Neutrophil (primary cell): ENCODE measurements at regions not wholly inside any gene's neighbourhood (a gene's known extent, or its start where the extent isn't known, plus 50 kb on each side); places are given as distances from the start of the nearest gene placed in this dataset.
"Not testable (repeated sequence)": the region's sequence is repeated elsewhere in the genome, so short reads cannot be mapped to it uniquely, and the experiment has no call there.

ENCODE experiments used
- H3K27ac ChIP-seq: fragments of 200-600 bp; sonication (generic); 2 replicates; pipeline ENCODE4 v1.5.1; 2016; ENCODE audit warnings: mild to moderate bottlenecking, moderate library complexity
- H3K27me3 ChIP-seq: fragments of 200-600 bp; sonication (generic); 2 replicates; pipeline ENCODE4 v1.6.0; 2016; ENCODE audit warnings: mild to moderate bottlenecking
- H3K36me3 ChIP-seq: fragments of 200-600 bp; sonication (generic); 2 replicates; pipeline ENCODE4 v1.5.1; 2017
- H3K4me1 ChIP-seq, 2 experiments: fragments of 200-600 bp in 1 of 2; sonication (generic) in 1 of 2; 1 replicate in 1 of 2; 2 replicates in 1 of 2; pipeline versions ENCODE4 v1.5.1 to v1.6.1; 2013 to 2016; ENCODE audit warnings: low read depth in 1 of 2, low read length in 1 of 2, mild to moderate bottlenecking in 1 of 2, moderate library complexity in 1 of 2; ENCODE audit not compliant: control insufficient read depth in 1 of 2, insufficient read depth in 1 of 2
- H3K4me3 ChIP-seq, 2 experiments: fragments of 200-600 bp in 1 of 2; sonication (generic) in 1 of 2; 1 replicate in 1 of 2; 2 replicates in 1 of 2; pipeline ENCODE4 v1.5.1; 2013 to 2016; ENCODE audit warnings: low read depth in 1 of 2, low read length in 1 of 2, mild to moderate bottlenecking in 1 of 2, moderate library complexity in 1 of 2
- H3K9me3 ChIP-seq: fragments of 200-600 bp; sonication (generic); 2 replicates; pipeline ENCODE4 v1.5.1; 2016
- TF ChIP-seq, protein P1 (sequence below): fragments of 200-600 bp; sonication (generic); IDR thresholded peaks from 2 replicates; pipeline ENCODE4 v1.5.1; 2016; ENCODE audit warnings: antibody characterized with exemption

DNA sequence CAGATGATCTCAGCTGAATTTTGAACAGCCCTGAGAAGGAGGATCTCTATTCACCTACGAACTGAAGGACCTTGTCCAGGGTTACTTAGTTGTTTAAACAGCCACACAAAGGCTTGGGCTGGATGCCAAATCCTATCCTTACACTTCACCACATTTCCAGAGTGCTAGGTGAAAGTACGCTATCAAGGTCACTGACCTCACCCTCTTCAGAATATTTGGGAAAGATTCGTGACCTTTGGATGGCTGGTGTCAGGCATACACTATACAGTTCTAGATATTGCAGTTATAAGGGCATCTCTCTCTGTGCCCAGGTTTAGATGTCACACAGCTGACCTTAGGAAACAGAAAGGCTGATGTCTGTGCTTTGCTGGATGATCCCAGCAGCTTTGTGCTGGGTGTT, 61.2 kb upstream of the ABLIM1 start:
- no peak overlapping the region for H3K4me3 ChIP-seq
- H3K36me3 ChIP-seq, result no peaks in the 10 kb centered on the region
- TF ChIP-seq, protein P1, sequence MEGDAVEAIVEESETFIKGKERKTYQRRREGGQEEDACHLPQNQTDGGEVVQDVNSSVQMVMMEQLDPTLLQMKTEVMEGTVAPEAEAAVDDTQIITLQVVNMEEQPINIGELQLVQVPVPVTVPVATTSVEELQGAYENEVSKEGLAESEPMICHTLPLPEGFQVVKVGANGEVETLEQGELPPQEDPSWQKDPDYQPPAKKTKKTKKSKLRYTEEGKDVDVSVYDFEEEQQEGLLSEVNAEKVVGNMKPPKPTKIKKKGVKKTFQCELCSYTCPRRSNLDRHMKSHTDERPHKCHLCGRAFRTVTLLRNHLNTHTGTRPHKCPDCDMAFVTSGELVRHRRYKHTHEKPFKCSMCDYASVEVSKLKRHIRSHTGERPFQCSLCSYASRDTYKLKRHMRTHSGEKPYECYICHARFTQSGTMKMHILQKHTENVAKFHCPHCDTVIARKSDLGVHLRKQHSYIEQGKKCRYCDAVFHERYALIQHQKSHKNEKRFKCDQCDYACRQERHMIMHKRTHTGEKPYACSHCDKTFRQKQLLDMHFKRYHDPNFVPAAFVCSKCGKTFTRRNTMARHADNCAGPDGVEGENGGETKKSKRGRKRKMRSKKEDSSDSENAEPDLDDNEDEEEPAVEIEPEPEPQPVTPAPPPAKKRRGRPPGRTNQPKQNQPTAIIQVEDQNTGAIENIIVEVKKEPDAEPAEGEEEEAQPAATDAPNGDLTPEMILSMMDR, result no peak
- no peaks in the 10 kb centered on the region for H3K4me1 ChIP-seq
- no peaks in the 10 kb centered on the region for H3K9me3 ChIP-seq
- peaks cover 18% of the 10 kb centered on the region for H3K27me3 ChIP-seq
- no peak overlapping the region for H3K27ac ChIP-seq

DNA sequence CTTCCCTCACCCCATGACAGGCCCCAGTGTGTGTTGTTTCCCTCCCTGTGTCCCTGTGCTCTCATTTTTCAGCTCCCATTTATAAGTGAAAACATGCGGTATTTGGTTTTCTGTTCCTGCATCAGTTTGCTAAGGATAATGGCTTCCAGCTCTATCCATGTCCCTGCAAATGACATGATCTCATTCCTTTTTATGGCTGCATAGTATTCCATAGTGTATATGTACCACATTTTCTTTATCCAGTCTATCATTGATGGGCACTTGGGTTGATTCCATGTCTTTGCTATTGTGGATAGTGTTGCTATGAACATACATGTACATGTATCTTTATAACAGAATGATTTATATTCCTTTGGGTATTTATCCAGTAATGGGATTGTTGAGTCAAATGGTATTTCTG, 61.9 kb upstream of the ABLIM1 start:
- not testable (repeated sequence) for H3K4me3 ChIP-seq, H3K4me1 ChIP-seq, H3K36me3 ChIP-seq, H3K9me3 ChIP-seq, H3K27ac ChIP-seq
- H3K27me3 ChIP-seq, result peaks cover 11% of the 10 kb centered on the region

DNA sequence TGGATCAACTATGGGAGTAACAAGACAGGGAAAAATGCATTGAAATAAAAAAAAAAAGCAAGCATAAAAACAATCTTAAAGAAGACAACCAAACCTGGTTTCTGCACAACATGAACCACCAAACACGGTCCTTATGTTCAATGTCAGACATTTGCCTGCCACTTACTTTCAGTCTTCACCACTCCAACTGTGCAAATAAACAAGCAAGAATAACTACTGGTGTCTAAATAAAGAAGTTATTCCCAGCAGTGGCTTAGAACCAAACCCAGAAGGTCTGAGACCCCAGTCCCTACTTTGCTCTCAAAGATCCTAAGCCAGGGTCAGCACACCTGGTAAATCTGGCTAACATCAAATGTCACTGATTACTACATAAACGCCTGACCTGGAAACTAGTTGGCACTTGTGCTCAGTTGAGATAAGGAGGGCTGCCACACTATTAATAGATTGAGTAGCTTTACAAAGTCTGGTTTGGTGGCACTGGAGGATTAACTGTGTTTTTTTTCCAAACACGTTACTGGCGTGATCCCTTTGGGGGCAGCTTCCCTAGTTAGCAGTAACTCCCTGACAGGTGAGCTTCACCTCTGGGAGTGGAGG, 62.7 kb upstream of the ABLIM1 start:
- Histone ChIP-seq H3K4me3 (no peak overlapping the region), H3K4me1 (no peaks in the 10 kb centered on the region), H3K36me3 (no peaks in the 10 kb centered on the region), H3K27me3 (peaks cover 4% of the 10 kb centered on the region), H3K9me3 (no peaks in the 10 kb centered on the region), H3K27ac (no peak overlapping the region)
- TF ChIP-seq, protein P1, result no peak

DNA sequence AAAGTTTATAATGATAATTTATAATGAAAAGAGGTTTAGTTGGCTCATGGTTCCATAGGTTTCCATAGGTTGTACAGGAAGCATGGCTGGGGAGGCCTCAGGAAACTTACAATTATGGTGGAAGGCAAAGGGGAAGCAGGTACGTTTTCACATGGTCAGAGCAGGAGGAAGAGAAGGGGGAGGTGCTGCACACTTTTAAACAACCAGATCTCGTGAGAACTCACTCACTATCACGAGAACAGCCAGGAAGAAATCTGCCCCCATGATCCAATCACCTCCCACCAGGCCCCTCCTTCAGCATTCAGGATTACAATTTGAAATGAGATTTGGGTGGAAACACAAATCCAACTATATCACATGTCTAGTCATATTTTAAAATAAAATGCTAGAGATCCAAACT, 64.1 kb upstream of the ABLIM1 start:
- not testable (repeated sequence) for H3K4me3 ChIP-seq, H3K9me3 ChIP-seq, H3K27ac ChIP-seq, H3K4me1 ChIP-seq, H3K36me3 ChIP-seq, H3K27me3 ChIP-seq

DNA sequence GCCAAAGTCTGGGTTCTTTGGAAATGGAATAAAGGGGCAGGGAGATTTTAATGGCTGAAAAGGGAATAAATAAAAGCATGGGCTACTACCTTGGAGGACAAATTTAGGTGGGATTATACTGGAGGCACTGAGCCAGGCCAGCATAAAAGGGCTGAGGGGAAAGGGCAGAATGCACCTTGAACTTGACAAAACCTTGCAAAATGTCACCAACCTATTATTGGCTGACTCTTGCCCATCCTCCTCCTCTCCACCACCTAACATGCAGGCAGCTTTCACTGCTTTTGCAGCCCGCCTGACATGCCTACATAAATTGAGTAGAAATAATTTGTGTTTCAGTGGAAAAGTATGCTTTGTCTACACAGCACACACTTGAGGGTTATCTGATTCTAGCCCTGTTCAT, 65.3 kb upstream of the ABLIM1 start:
- TF ChIP-seq, protein P1, result no peak
- no peaks in the 10 kb centered on the region for H3K27me3 ChIP-seq
- no peak overlapping the region for H3K4me3 ChIP-seq

DNA sequence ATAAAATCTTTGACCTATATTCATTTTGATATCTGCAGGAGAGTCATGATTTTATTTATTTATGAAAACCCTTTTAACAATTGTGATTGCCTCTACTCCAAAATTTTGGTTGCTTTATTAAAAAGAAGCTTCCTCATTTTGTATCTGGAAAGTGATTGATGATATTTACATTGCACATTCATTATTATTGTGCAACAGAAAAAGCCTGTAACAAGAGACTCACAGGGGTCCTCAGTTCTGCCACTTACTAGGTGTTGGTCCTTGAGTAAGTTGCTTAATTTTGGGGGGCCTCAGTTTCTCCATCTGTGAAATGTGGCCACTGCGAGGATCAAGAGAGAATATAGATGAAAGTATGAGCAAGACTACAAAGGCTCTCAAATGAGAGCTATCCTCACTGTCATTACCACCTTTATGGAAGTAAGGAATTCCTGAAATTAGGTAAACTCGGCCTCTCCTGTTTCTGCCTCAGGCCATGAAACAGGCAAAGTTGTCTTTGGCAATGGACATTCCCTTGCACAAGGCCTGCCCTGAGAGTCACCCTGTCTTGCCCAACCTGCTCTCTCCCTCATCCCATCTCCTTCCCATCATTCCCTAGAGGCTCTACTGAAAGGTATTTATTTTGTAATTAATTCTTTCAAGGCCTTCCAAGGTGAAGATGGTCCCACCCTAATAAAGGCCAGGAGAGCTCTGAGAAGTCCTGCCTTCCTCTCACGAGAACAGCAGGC, 66.1 kb upstream of the ABLIM1 start:
- H3K4me1 ChIP-seq, result no peaks in the 10 kb centered on the region
- H3K27me3 ChIP-seq, result no peaks in the 10 kb centered on the region
- no peak overlapping the region for H3K27ac ChIP-seq
- H3K9me3 ChIP-seq, result no peaks in the 10 kb centered on the region
- H3K36me3 ChIP-seq, result no peaks in the 10 kb centered on the region
- H3K4me3 ChIP-seq, result no peak overlapping the region
- TF ChIP-seq, protein P1, result no peak

More for the DNA sequence above, 65.3 kb upstream of the ABLIM1 start:
- H3K27ac ChIP-seq, result no peak overlapping the region
- no peaks in the 10 kb centered on the region for H3K36me3 ChIP-seq
- H3K4me1 ChIP-seq, result no peaks in the 10 kb centered on the region
- no peaks in the 10 kb centered on the region for H3K9me3 ChIP-seq
